Mesothelial cell of epicardium (in vitro differentiated cells): ENCODE measurements at regions not wholly inside any gene's neighbourhood (a gene's known extent, or its start where the extent isn't known, plus 50 kb on each side); places are given as distances from the start of the nearest gene placed in this dataset.

Experiments
- DNase-seq, 2 experiments: peaks; one replicate each; pipeline ENCODE4 v3.0.0; 2021; ENCODE audit warnings: low spot score in 2 of 2; ENCODE audit not compliant: unreplicated experiment in 2 of 2
- H3K27ac Mint-ChIP-seq: 2 replicates; pipeline ENCODE4 v1.8.0; 2021; ENCODE audit warnings: mixed read lengths
- H3K27me3 Mint-ChIP-seq: 2 replicates; pipeline ENCODE4 v1.8.0; 2021; ENCODE audit warnings: low read depth, mixed read lengths
- H3K36me3 Mint-ChIP-seq: 2 replicates; pipeline ENCODE4 v1.8.0; 2021; ENCODE audit warnings: mixed read lengths
- H3K4me1 Mint-ChIP-seq: 2 replicates; pipeline ENCODE4 v1.8.0; 2021; ENCODE audit warnings: mixed read lengths
- H3K4me3 Mint-ChIP-seq: 2 replicates; pipeline ENCODE4 v1.8.0; 2021; ENCODE audit warnings: mild to moderate bottlenecking, moderate library complexity, mixed read lengths
- H3K9me3 Mint-ChIP-seq: 2 replicates; pipeline ENCODE4 v1.8.0; 2021; ENCODE audit warnings: mixed read lengths
- CTCF ChIP-seq: fragments of 200-600 bp; sonication (generic); IDR thresholded peaks from one replicate; pipeline ENCODE4 v1.5.0; 2021; ENCODE audit warnings: antibody characterized with exemption; ENCODE audit not compliant: unreplicated experiment

- Mint-ChIP-seq H3K36me3 (no peaks in the 10 kb centered on the region), H3K4me1 (no peaks in the 10 kb centered on the region), H3K9me3 (peaks cover 13% of the 10 kb centered on the region), H3K27me3 (peaks cover 36% of the 10 kb centered on the region), H3K27ac (no peak overlapping the region), H3K4me3 (no peak overlapping the region)
- DNase-seq: no peak
- TF ChIP-seq CTCF: no peak
These were observed 979.9 kb downstream of the TYW1 start for GRCh38 chr7:67976490-67976889.

GRCh38 chr7:67983486-67983885 is 986.9 kb downstream of the TYW1 start:
- Mint-ChIP-seq H3K27ac (no peak overlapping the region), H3K27me3 (peaks cover 42% of the 10 kb centered on the region), H3K9me3 (peaks cover 13% of the 10 kb centered on the region), H3K4me3 (no peak overlapping the region), H3K4me1 (no peaks in the 10 kb centered on the region), H3K36me3 (no peaks in the 10 kb centered on the region)
- DNase-seq: no peak
- no peak for TF ChIP-seq CTCF

GRCh38 chr7:67984326-67984725 is 987.7 kb downstream of the TYW1 start:
- Mint-ChIP-seq H3K9me3 (peaks cover 13% of the 10 kb centered on the region), H3K36me3 (no peaks in the 10 kb centered on the region), H3K4me1 (peaks cover 5% of the 10 kb centered on the region), H3K4me3 (no peak overlapping the region), H3K27ac (no peak overlapping the region), H3K27me3 (peaks cover 35% of the 10 kb centered on the region)
- DNase-seq: no peak
- TF ChIP-seq CTCF: no peak

GRCh38 chr7:67989142-67989541 is 992.5 kb downstream of the TYW1 start:
- Mint-ChIP-seq H3K4me1 (peaks cover 5% of the 10 kb centered on the region), H3K27me3 (peaks cover 17% of the 10 kb centered on the region), H3K36me3 (no peaks in the 10 kb centered on the region), H3K27ac (no peak overlapping the region), H3K9me3 (no peaks in the 10 kb centered on the region), H3K4me3 (no peak overlapping the region)
- DNase-seq: no peak
- no peak for TF ChIP-seq CTCF

- H3K9me3 Mint-ChIP-seq: no peaks in the 10 kb centered on the region
- H3K36me3 Mint-ChIP-seq: no peaks in the 10 kb centered on the region
- H3K4me3 Mint-ChIP-seq: no peak overlapping the region
- peaks cover 5% of the 10 kb centered on the region for H3K4me1 Mint-ChIP-seq
- peaks cover 16% of the 10 kb centered on the region for H3K27me3 Mint-ChIP-seq
- no peak for DNase-seq
- no peak for TF ChIP-seq CTCF
- no peak overlapping the region for H3K27ac Mint-ChIP-seq
These were observed 993.4 kb downstream of the TYW1 start for GRCh38 chr7:67990003-67990402.

GRCh38 chr7:67990716-67991115 is 994.1 kb downstream of the TYW1 start:
- Mint-ChIP-seq H3K4me1 (peaks cover 5% of the 10 kb centered on the region), H3K9me3 (no peaks in the 10 kb centered on the region), H3K27me3 (peaks cover 17% of the 10 kb centered on the region), H3K36me3 (no peaks in the 10 kb centered on the region), H3K27ac (no peak overlapping the region), H3K4me3 (no peak overlapping the region)
- no peak for DNase-seq
- TF ChIP-seq CTCF: no peak
